ENCODE measurements at regions not wholly inside any gene's neighbourhood (a gene's known extent, or its start where the extent isn't known, plus 50 kb on each side); places are given as distances from the start of the nearest gene placed in this dataset.

GRCh38 chr2:66301022-66301766 is 133.7 kb upstream of the MEIS1 start:
- no peaks in the 10 kb centered on the region for H3K4me1 Mint-ChIP-seq
- no peak for ATAC-seq (replicated peaks; ENCODE audit: extremely low read depth, poor library complexity, severe bottlenecking)
- peaks cover 14% of the 10 kb centered on the region for H3K9me3 Mint-ChIP-seq
- H3K4me3 Mint-ChIP-seq = no peak overlapping the region
- H3K27me3 Mint-ChIP-seq = no peaks in the 10 kb centered on the region
- no peak overlapping the region for H3K27ac Mint-ChIP-seq (ENCODE audit: low read depth)
- no peak for DNase-seq (ENCODE audit: low spot score in 2 of 2)
- H3K36me3 Mint-ChIP-seq (ENCODE audit: insufficient read depth) = no peaks in the 10 kb centered on the region

- Mint-ChIP-seq H3K4me1 (no peaks in the 10 kb centered on the region), H3K27me3 (no peaks in the 10 kb centered on the region), H3K36me3 (ENCODE audit: insufficient read depth) (no peaks in the 10 kb centered on the region), H3K4me3 (no peak overlapping the region), H3K9me3 (peaks cover 11% of the 10 kb centered on the region), H3K27ac (ENCODE audit: low read depth) (no peak overlapping the region)
- ATAC-seq (replicated peaks; ENCODE audit: extremely low read depth, poor library complexity, severe bottlenecking) (no peak), DNase-seq (ENCODE audit: low spot score in 2 of 2) (no peak)
Measured at GRCh38 chr2:66283787-66284186, 151.1 kb upstream of the MEIS1 start.

GRCh38 chr2:66281980-66282379 is 152.9 kb upstream of the MEIS1 start:
- DNase-seq (ENCODE audit: low spot score in 2 of 2) (no peak), ATAC-seq (replicated peaks; ENCODE audit: extremely low read depth, poor library complexity, severe bottlenecking) (no peak)
- Mint-ChIP-seq H3K9me3 (peaks cover 11% of the 10 kb centered on the region), H3K36me3 (ENCODE audit: insufficient read depth) (no peaks in the 10 kb centered on the region), H3K4me3 (no peak overlapping the region), H3K27ac (ENCODE audit: low read depth) (no peak overlapping the region), H3K27me3 (no peaks in the 10 kb centered on the region), H3K4me1 (no peaks in the 10 kb centered on the region)

GRCh38 chr2:66279024-66279423 is 155.9 kb upstream of the MEIS1 start:
- no peaks in the 10 kb centered on the region for H3K9me3 Mint-ChIP-seq
- no peaks in the 10 kb centered on the region for H3K27me3 Mint-ChIP-seq
- ATAC-seq (replicated peaks; ENCODE audit: extremely low read depth, poor library complexity, severe bottlenecking) (no peak), DNase-seq (ENCODE audit: low spot score in 2 of 2) (no peak)
- no peaks in the 10 kb centered on the region for H3K4me1 Mint-ChIP-seq
- no peak overlapping the region for H3K27ac Mint-ChIP-seq (ENCODE audit: low read depth)
- H3K36me3 Mint-ChIP-seq (ENCODE audit: insufficient read depth) = no peaks in the 10 kb centered on the region
- H3K4me3 Mint-ChIP-seq = no peak overlapping the region

GRCh38 chr2:66275984-66276383 is 158.9 kb upstream of the MEIS1 start:
- ATAC-seq (replicated peaks; ENCODE audit: extremely low read depth, poor library complexity, severe bottlenecking) = no peak
- Mint-ChIP-seq H3K27ac (ENCODE audit: low read depth) (no peak overlapping the region), H3K9me3 (no peaks in the 10 kb centered on the region), H3K36me3 (ENCODE audit: insufficient read depth) (no peaks in the 10 kb centered on the region), H3K4me3 (no peak overlapping the region), H3K27me3 (no peaks in the 10 kb centered on the region), H3K4me1 (no peaks in the 10 kb centered on the region)
- no peak for DNase-seq (ENCODE audit: low spot score in 2 of 2)

GRCh38 chr2:66273933-66274490 is 160.9 kb upstream of the MEIS1 start:
- Mint-ChIP-seq H3K4me3 (no peak overlapping the region), H3K36me3 (ENCODE audit: insufficient read depth) (no peaks in the 10 kb centered on the region), H3K27ac (ENCODE audit: low read depth) (no peak overlapping the region), H3K27me3 (no peaks in the 10 kb centered on the region), H3K4me1 (no peaks in the 10 kb centered on the region), H3K9me3 (no peaks in the 10 kb centered on the region)
- DNase-seq (ENCODE audit: low spot score in 2 of 2) (no peak), ATAC-seq (replicated peaks; ENCODE audit: extremely low read depth, poor library complexity, severe bottlenecking) (no peak)

GRCh38 chr2:66272751-66273150 is 162.2 kb upstream of the MEIS1 start:
- no peak overlapping the region for H3K27ac Mint-ChIP-seq (ENCODE audit: low read depth)
- ATAC-seq (replicated peaks; ENCODE audit: extremely low read depth, poor library complexity, severe bottlenecking) = no peak
- H3K4me1 Mint-ChIP-seq = no peaks in the 10 kb centered on the region
- no peaks in the 10 kb centered on the region for H3K36me3 Mint-ChIP-seq (ENCODE audit: insufficient read depth)
- no peak overlapping the region for H3K4me3 Mint-ChIP-seq
- DNase-seq (ENCODE audit: low spot score in 2 of 2) = no peak
- no peaks in the 10 kb centered on the region for H3K27me3 Mint-ChIP-seq
- no peaks in the 10 kb centered on the region for H3K9me3 Mint-ChIP-seq

- H3K27me3 Mint-ChIP-seq = no peaks in the 10 kb centered on the region
- H3K4me3 Mint-ChIP-seq = no peak overlapping the region
- DNase-seq (ENCODE audit: low spot score in 2 of 2) = no peak
- ATAC-seq (replicated peaks; ENCODE audit: extremely low read depth, poor library complexity, severe bottlenecking) = no peak
- H3K36me3 Mint-ChIP-seq (ENCODE audit: insufficient read depth) = no peaks in the 10 kb centered on the region
- no peak overlapping the region for H3K27ac Mint-ChIP-seq (ENCODE audit: low read depth)
- H3K4me1 Mint-ChIP-seq = no peaks in the 10 kb centered on the region
- H3K9me3 Mint-ChIP-seq = no peaks in the 10 kb centered on the region
Measured at GRCh38 chr2:66271777-66272176, 163.1 kb upstream of the MEIS1 start.

GRCh38 chr2:66270247-66270646 is 164.7 kb upstream of the MEIS1 start:
- no peaks in the 10 kb centered on the region for H3K4me1 Mint-ChIP-seq
- H3K36me3 Mint-ChIP-seq (ENCODE audit: insufficient read depth) = no peaks in the 10 kb centered on the region
- no peak overlapping the region for H3K4me3 Mint-ChIP-seq
- no peak for ATAC-seq (replicated peaks; ENCODE audit: extremely low read depth, poor library complexity, severe bottlenecking)
- no peak for DNase-seq (ENCODE audit: low spot score in 2 of 2)
- H3K27ac Mint-ChIP-seq (ENCODE audit: low read depth) = no peak overlapping the region
- peaks cover 5% of the 10 kb centered on the region for H3K9me3 Mint-ChIP-seq
- no peaks in the 10 kb centered on the region for H3K27me3 Mint-ChIP-seq

GRCh38 chr2:66269166-66269565 is 165.8 kb upstream of the MEIS1 start:
- H3K36me3 Mint-ChIP-seq (ENCODE audit: insufficient read depth) = no peaks in the 10 kb centered on the region
- H3K27ac Mint-ChIP-seq (ENCODE audit: low read depth) = no peak overlapping the region
- peaks cover 5% of the 10 kb centered on the region for H3K9me3 Mint-ChIP-seq
- H3K4me1 Mint-ChIP-seq = no peaks in the 10 kb centered on the region
- no peak for ATAC-seq (replicated peaks; ENCODE audit: extremely low read depth, poor library complexity, severe bottlenecking)
- H3K4me3 Mint-ChIP-seq = no peak overlapping the region
- H3K27me3 Mint-ChIP-seq = no peaks in the 10 kb centered on the region
- DNase-seq (ENCODE audit: low spot score in 2 of 2) = no peak

GRCh38 chr2:66268756-66269155 is 166.2 kb upstream of the MEIS1 start:
- Mint-ChIP-seq H3K4me3 (no peak overlapping the region), H3K27ac (ENCODE audit: low read depth) (no peak overlapping the region), H3K27me3 (no peaks in the 10 kb centered on the region), H3K4me1 (no peaks in the 10 kb centered on the region), H3K36me3 (ENCODE audit: insufficient read depth) (no peaks in the 10 kb centered on the region), H3K9me3 (peaks cover 5% of the 10 kb centered on the region)
- DNase-seq (ENCODE audit: low spot score in 2 of 2) = no peak
- ATAC-seq (replicated peaks; ENCODE audit: extremely low read depth, poor library complexity, severe bottlenecking) = no peak

- no peaks in the 10 kb centered on the region for H3K36me3 Mint-ChIP-seq (ENCODE audit: insufficient read depth)
- ATAC-seq (replicated peaks; ENCODE audit: extremely low read depth, poor library complexity, severe bottlenecking) (no peak), DNase-seq (ENCODE audit: low spot score in 2 of 2) (no peak)
- peaks cover 14% of the 10 kb centered on the region for H3K9me3 Mint-ChIP-seq
- H3K4me1 Mint-ChIP-seq = no peaks in the 10 kb centered on the region
- H3K27ac Mint-ChIP-seq (ENCODE audit: low read depth) = no peak overlapping the region
- H3K4me3 Mint-ChIP-seq = no peak overlapping the region
- no peaks in the 10 kb centered on the region for H3K27me3 Mint-ChIP-seq
Measured at GRCh38 chr2:66264354-66264753, 170.6 kb upstream of the MEIS1 start.

GRCh38 chr2:66255867-66256266 is 179.1 kb upstream of the MEIS1 start:
- H3K4me3 Mint-ChIP-seq = no peak overlapping the region
- H3K36me3 Mint-ChIP-seq (ENCODE audit: insufficient read depth) = no peaks in the 10 kb centered on the region
- no peak for DNase-seq (ENCODE audit: low spot score in 2 of 2)
- no peak for ATAC-seq (replicated peaks; ENCODE audit: extremely low read depth, poor library complexity, severe bottlenecking)
- peaks cover 5% of the 10 kb centered on the region for H3K9me3 Mint-ChIP-seq
- no peaks in the 10 kb centered on the region for H3K27me3 Mint-ChIP-seq
- H3K4me1 Mint-ChIP-seq = no peaks in the 10 kb centered on the region
- H3K27ac Mint-ChIP-seq (ENCODE audit: low read depth) = no peak overlapping the region
